Activated CD4-positive, alpha-beta memory T cell treated with anti-CD3 and anti-CD28 coated beads for 36 hours (primary cell): ENCODE measurements at regions not wholly inside any gene's neighbourhood (a gene's known extent, or its start where the extent isn't known, plus 50 kb on each side); places are given as distances from the start of the nearest gene placed in this dataset.
"Not testable (repeated sequence)": the region's sequence is repeated elsewhere in the genome, so short reads cannot be mapped to it uniquely, and the experiment has no call there.

Experiments used
- CTCF ChIA-PET: fragments of 350-600 bp; sonication (Branson Sonifier 250); formaldehyde crosslinking; loops from one replicate; lab custom pipeline; 2021; ENCODE audit warnings: antibody characterized with exemption, inconsistent platforms; lab: Charles Lee
- POLR2A ChIA-PET: fragments of 350-600 bp; sonication (Branson Sonifier 250); formaldehyde crosslinking; loops from one replicate; lab custom pipeline; 2021; ENCODE audit warnings: antibody characterized with exemption; lab: Charles Lee
- DNase-seq: peaks from one replicate; pipeline ENCODE4 v3.0.0-alpha.2; 2020
- H3K27ac Mint-ChIP-seq: one replicate; pipeline ENCODE4 v1.8.0; 2021; ENCODE audit warnings: mixed read lengths
- H3K27me3 Mint-ChIP-seq: one replicate; pipeline ENCODE4 v1.8.0; 2021; ENCODE audit warnings: mixed read lengths
- H3K36me3 Mint-ChIP-seq: one replicate; pipeline ENCODE4 v1.8.0; 2021; ENCODE audit warnings: mixed read lengths
- H3K4me1 Mint-ChIP-seq: one replicate; pipeline ENCODE4 v1.8.0; 2021; ENCODE audit warnings: low read depth, mixed read lengths
- H3K4me3 Mint-ChIP-seq: one replicate; pipeline ENCODE4 v1.8.0; 2021; ENCODE audit warnings: mild to moderate bottlenecking, mixed read lengths
- H3K9me3 Mint-ChIP-seq: one replicate; pipeline ENCODE4 v1.8.0; 2021; ENCODE audit warnings: mixed read lengths
- intact Hi-C: fragments of 100-400 bp; cut with micrococcal nuclease; formaldehyde crosslinking; loops from one replicate; pipeline ENCODE4 v1.15.1; 2023

GRCh38 chr2:41000374-41000773, 548.5 kb upstream of the SLC8A1 start:
- H3K9me3 Mint-ChIP-seq, result peaks cover 17% of the 10 kb centered on the region
- H3K27ac Mint-ChIP-seq, result no peak overlapping the region
- no peaks in the 10 kb centered on the region for H3K27me3 Mint-ChIP-seq
- CTCF ChIA-PET, result no interaction called here
- H3K36me3 Mint-ChIP-seq, result no peaks in the 10 kb centered on the region
- no peak overlapping the region for H3K4me3 Mint-ChIP-seq
- POLR2A ChIA-PET, result no interaction called here
- no peaks in the 10 kb centered on the region for H3K4me1 Mint-ChIP-seq
- DNase-seq, result no peak
- intact Hi-C loops, result no loop called here

GRCh38 chr2:41000906-41001305, 549.0 kb upstream of the SLC8A1 start:
- H3K27me3 Mint-ChIP-seq, result no peaks in the 10 kb centered on the region
- H3K9me3 Mint-ChIP-seq, result peaks cover 12% of the 10 kb centered on the region
- no peak overlapping the region for H3K27ac Mint-ChIP-seq
- H3K36me3 Mint-ChIP-seq, result no peaks in the 10 kb centered on the region
- H3K4me3 Mint-ChIP-seq, result no peak overlapping the region
- ChIA-PET POLR2A (no interaction called here), CTCF (no interaction called here)
- H3K4me1 Mint-ChIP-seq, result no peaks in the 10 kb centered on the region
- no peak for DNase-seq
- intact Hi-C loops, result no loop called here

GRCh38 chr2:41004700-41005099, 552.8 kb upstream of the SLC8A1 start:
- H3K4me1 Mint-ChIP-seq, result no peaks in the 10 kb centered on the region
- CTCF ChIA-PET, result no interaction called here

GRCh38 chr2:41020358-41020757, 568.5 kb upstream of the SLC8A1 start:
- no peak overlapping the region for H3K27ac Mint-ChIP-seq
- CTCF ChIA-PET, result no interaction called here
- no peak overlapping the region for H3K4me3 Mint-ChIP-seq
- H3K4me1 Mint-ChIP-seq, result no peaks in the 10 kb centered on the region
- intact Hi-C loops, result no loop called here
- H3K9me3 Mint-ChIP-seq, result peaks cover 4% of the 10 kb centered on the region
- POLR2A ChIA-PET, result no interaction called here
- H3K36me3 Mint-ChIP-seq, result no peaks in the 10 kb centered on the region
- DNase-seq, result no peak
- H3K27me3 Mint-ChIP-seq, result no peaks in the 10 kb centered on the region

More at GRCh38 chr2:41004700-41005099, 552.8 kb upstream of the SLC8A1 start:
- POLR2A ChIA-PET, result no interaction called here
- Mint-ChIP-seq H3K27me3 (no peaks in the 10 kb centered on the region), H3K36me3 (no peaks in the 10 kb centered on the region), H3K4me3 (no peak overlapping the region), H3K9me3 (peaks cover 19% of the 10 kb centered on the region), H3K27ac (no peak overlapping the region)
- no peak for DNase-seq
- intact Hi-C loops, result no loop called here

GRCh38 chr2:41024816-41025215, 572.9 kb upstream of the SLC8A1 start:
- Mint-ChIP-seq H3K27me3 (no peaks in the 10 kb centered on the region), H3K4me1 (no peaks in the 10 kb centered on the region), H3K27ac (no peak overlapping the region), H3K4me3 (no peak overlapping the region), H3K36me3 (no peaks in the 10 kb centered on the region), H3K9me3 (peaks cover 2% of the 10 kb centered on the region)
- CTCF ChIA-PET, result no interaction called here
- DNase-seq, result no peak
- POLR2A ChIA-PET, result no interaction called here
- intact Hi-C loops, result no loop called here

- H3K27ac Mint-ChIP-seq, result no peak overlapping the region
- H3K36me3 Mint-ChIP-seq, result no peaks in the 10 kb centered on the region
- no peaks in the 10 kb centered on the region for H3K27me3 Mint-ChIP-seq
- peaks cover 8% of the 10 kb centered on the region for H3K9me3 Mint-ChIP-seq
- H3K4me1 Mint-ChIP-seq, result no peaks in the 10 kb centered on the region
- POLR2A ChIA-PET, result no interaction called here
- DNase-seq, result no peak
- CTCF ChIA-PET, result no interaction called here
- H3K4me3 Mint-ChIP-seq, result no peak overlapping the region
- intact Hi-C loops, result no loop called here
Measured at GRCh38 chr2:41026613-41027012, 574.7 kb upstream of the SLC8A1 start.

GRCh38 chr2:41027095-41027494, 575.2 kb upstream of the SLC8A1 start:
- H3K27ac Mint-ChIP-seq, result no peak overlapping the region
- ChIA-PET POLR2A (no interaction called here), CTCF (no interaction called here)
- no peaks in the 10 kb centered on the region for H3K4me1 Mint-ChIP-seq
- H3K36me3 Mint-ChIP-seq, result no peaks in the 10 kb centered on the region
- no peak overlapping the region for H3K4me3 Mint-ChIP-seq
- no peaks in the 10 kb centered on the region for H3K27me3 Mint-ChIP-seq
- DNase-seq, result no peak
- H3K9me3 Mint-ChIP-seq, result peaks cover 8% of the 10 kb centered on the region
- intact Hi-C loops, result no loop called here

- H3K4me3 Mint-ChIP-seq, result no peak overlapping the region
- H3K4me1 Mint-ChIP-seq, result no peaks in the 10 kb centered on the region
- no peak overlapping the region for H3K27ac Mint-ChIP-seq
- POLR2A ChIA-PET, result no interaction called here
- no peaks in the 10 kb centered on the region for H3K27me3 Mint-ChIP-seq
- intact Hi-C loops, result no loop called here
- H3K9me3 Mint-ChIP-seq, result peaks cover 17% of the 10 kb centered on the region
- CTCF ChIA-PET, result no interaction called here
- H3K36me3 Mint-ChIP-seq, result no peaks in the 10 kb centered on the region
- no peak for DNase-seq
Measured at GRCh38 chr2:41031282-41031681, 579.4 kb upstream of the SLC8A1 start.

- H3K9me3 Mint-ChIP-seq, result peaks cover 15% of the 10 kb centered on the region
- no peak overlapping the region for H3K27ac Mint-ChIP-seq
- intact Hi-C loops, result no loop called here
- POLR2A ChIA-PET, result no interaction called here
- no peak overlapping the region for H3K4me3 Mint-ChIP-seq
- DNase-seq, result no peak
- H3K27me3 Mint-ChIP-seq, result no peaks in the 10 kb centered on the region
- no peaks in the 10 kb centered on the region for H3K36me3 Mint-ChIP-seq
- H3K4me1 Mint-ChIP-seq, result no peaks in the 10 kb centered on the region
- CTCF ChIA-PET, result no interaction called here
Measured at GRCh38 chr2:41032715-41033114, 580.8 kb upstream of the SLC8A1 start.

- H3K4me3 Mint-ChIP-seq, result no peak overlapping the region
- no peaks in the 10 kb centered on the region for H3K4me1 Mint-ChIP-seq
- H3K36me3 Mint-ChIP-seq, result no peaks in the 10 kb centered on the region
- H3K9me3 Mint-ChIP-seq, result peaks cover 15% of the 10 kb centered on the region
- no peak overlapping the region for H3K27ac Mint-ChIP-seq
- CTCF ChIA-PET, result no interaction called here
- no peak for DNase-seq
- POLR2A ChIA-PET, result no interaction called here
- intact Hi-C loops, result no loop called here
- no peaks in the 10 kb centered on the region for H3K27me3 Mint-ChIP-seq
Measured at GRCh38 chr2:41033127-41033526, 581.2 kb upstream of the SLC8A1 start.

- no peak for DNase-seq
- Mint-ChIP-seq H3K36me3 (no peaks in the 10 kb centered on the region), H3K4me3 (no peak overlapping the region), H3K27me3 (no peaks in the 10 kb centered on the region), H3K27ac (no peak overlapping the region), H3K9me3 (peaks cover 11% of the 10 kb centered on the region), H3K4me1 (no peaks in the 10 kb centered on the region)
- intact Hi-C loops, result no loop called here
- POLR2A ChIA-PET, result no interaction called here
- CTCF ChIA-PET, result no interaction called here
Measured at GRCh38 chr2:41038408-41038807, 586.5 kb upstream of the SLC8A1 start.

GRCh38 chr2:41039750-41040149, 587.9 kb upstream of the SLC8A1 start:
- H3K9me3 Mint-ChIP-seq, result peaks cover 16% of the 10 kb centered on the region
- H3K36me3 Mint-ChIP-seq, H3K4me3 Mint-ChIP-seq, intact Hi-C loops, CTCF ChIA-PET, POLR2A ChIA-PET, H3K27ac Mint-ChIP-seq, H3K4me1 Mint-ChIP-seq, H3K27me3 Mint-ChIP-seq, DNase-seq: not testable (repeated sequence)

GRCh38 chr2:41040782-41041520, 589.1 kb upstream of the SLC8A1 start:
- no peak for DNase-seq
- Mint-ChIP-seq H3K4me3 (no peak overlapping the region), H3K9me3 (peaks cover 16% of the 10 kb centered on the region), H3K27ac (no peak overlapping the region), H3K36me3 (no peaks in the 10 kb centered on the region), H3K27me3 (no peaks in the 10 kb centered on the region), H3K4me1 (no peaks in the 10 kb centered on the region)
- POLR2A ChIA-PET, result no interaction called here
- CTCF ChIA-PET, result no interaction called here
- intact Hi-C loops, result no loop called here
